H1 (cell line): ENCODE measurements at regions not wholly inside any gene's neighbourhood (a gene's known extent, or its start where the extent isn't known, plus 50 kb on each side); places are given as distances from the start of the nearest gene placed in this dataset.

Experiments used
- CTCF ChIA-PET: fragments of 300-600 bp; sonication (Branson Sonifier 250); formaldehyde crosslinking; loops from one replicate; lab custom pipeline; 2021; ENCODE audit not compliant: partially characterized antibody; lab: Charles Lee
- POLR2A ChIA-PET: fragments of 300-600 bp; sonication (Branson Sonifier 250); formaldehyde crosslinking; loops from one replicate; lab custom pipeline; 2021; ENCODE audit warnings: inconsistent platforms; ENCODE audit not compliant: partially characterized antibody; lab: Charles Lee
- DNase-seq, 2 experiments: peaks; one replicate each; pipeline versions ENCODE4 v3.0.0 to v3.0.0-alpha.2; 2010 to 2022; ENCODE audit warnings: low spot score in 2 of 2, low read depth in 1 of 2, mixed read lengths in 1 of 2
- FAIRE-seq: peaks from 2 replicates; lab custom pipeline; 2011; peaks lifted over from hg19 to GRCh38; lab: Jason Lieb, UNC
- H2AFZ ChIP-seq: 2 replicates; pipeline ENCODE4 v1.8.1; 2012; ENCODE audit warnings: low read length, inconsistent platforms
- H2AK5ac ChIP-seq: 2 replicates; pipeline ENCODE4 v1.6.1; 2013; ENCODE audit warnings: low read depth, low read length
- H2BK120ac ChIP-seq: replicated peaks from 2 replicates; pipeline ENCODE3; 2013; ENCODE audit warnings: low read depth, low read length, inconsistent platforms
- H2BK12ac ChIP-seq: 2 replicates; pipeline ENCODE4 v1.6.1; 2013; ENCODE audit warnings: low read depth, low read length
- H2BK15ac ChIP-seq: 2 replicates; pipeline ENCODE4 v1.6.1; 2013; ENCODE audit warnings: low read length
- H2BK20ac ChIP-seq: 2 replicates; pipeline ENCODE4 v1.6.1; 2013; ENCODE audit warnings: low read length
- H2BK5ac ChIP-seq: 2 replicates; pipeline ENCODE4 v1.6.1; 2013; ENCODE audit warnings: low read depth, low read length
- H3K14ac ChIP-seq: 2 replicates; pipeline ENCODE4 v1.6.1; 2013; ENCODE audit warnings: inconsistent platforms; ENCODE audit not compliant: insufficient read length
- H3K18ac ChIP-seq: 2 replicates; pipeline ENCODE4 v1.6.1; 2013; ENCODE audit warnings: low read length; ENCODE audit errors: extremely low read depth
- H3K23ac ChIP-seq: 2 replicates; pipeline ENCODE4 v1.6.1; 2013; ENCODE audit warnings: inconsistent platforms; ENCODE audit not compliant: insufficient read length
- H3K23me2 ChIP-seq: 2 replicates; pipeline ENCODE4 v1.6.1; 2013; ENCODE audit warnings: low read depth, low read length
- H3K27ac ChIP-seq: 2 replicates; pipeline ENCODE4 v1.6.1; 2011; ENCODE audit warnings: low read depth, low read length, inconsistent platforms
- H3K27me3 ChIP-seq, 4 experiments: replicated peaks in 1 of 4; 1 replicate in 1 of 4; 2 replicates in 3 of 4; pipeline versions ENCODE4 v1.6.1 to v1.8.1; 2011 to 2013; ENCODE audit warnings: low read length in 3 of 4, mild to moderate bottlenecking in 3 of 4, inconsistent platforms in 2 of 4, mixed read lengths in 2 of 4, moderate library complexity in 1 of 4; ENCODE audit not compliant: control insufficient read depth in 3 of 4, insufficient read depth in 3 of 4; ENCODE audit errors: extremely low read depth in 1 of 4
- H3K36me3 ChIP-seq, 4 experiments: 2 replicates each; pipeline versions ENCODE4 v1.6.1 to v1.8.1; 2011 to 2013; ENCODE audit warnings: mild to moderate bottlenecking in 4 of 4, low read length in 3 of 4, moderate library complexity in 2 of 4, control low read depth in 1 of 4, inconsistent platforms in 1 of 4; ENCODE audit not compliant: insufficient read depth in 4 of 4, control insufficient read depth in 2 of 4
- H3K4ac ChIP-seq: replicated peaks from 2 replicates; pipeline ENCODE3; 2013; ENCODE audit warnings: low read length, low read depth, mixed read lengths, inconsistent platforms; ENCODE audit not compliant: insufficient read length
- H3K4me1 ChIP-seq, 4 experiments: replicated peaks in 1 of 4; 1 replicate in 1 of 4; 2 replicates in 3 of 4; pipeline versions ENCODE4 v1.6.1 to v1.8.1; 2011 to 2013; ENCODE audit warnings: low read length in 3 of 4, inconsistent platforms in 2 of 4, mixed read lengths in 1 of 4; ENCODE audit not compliant: insufficient read depth in 4 of 4, control insufficient read depth in 3 of 4
- H3K4me2 ChIP-seq, 2 experiments: 2 replicates each; pipeline versions ENCODE4 v1.6.1 to v1.8.1; 2011 to 2013; ENCODE audit warnings: low read depth in 2 of 2, low read length in 2 of 2, control low read depth in 1 of 2, inconsistent platforms in 1 of 2, mild to moderate bottlenecking in 1 of 2; ENCODE audit not compliant: insufficient read depth in 1 of 2
- H3K4me3 ChIP-seq, 4 experiments: fragments of 200-600, 300-600 bp in 1 of 4; sonication (generic), shearing (Covaris generic), sonication (Bioruptor Twin) in 1 of 4; 2 replicates each; pipeline versions ENCODE4 v1.5.1 to v1.8.1; 2011 to 2016; ENCODE audit warnings: low read length in 4 of 4, low read depth in 3 of 4, control low read depth in 2 of 4, inconsistent platforms in 2 of 4, mild to moderate bottlenecking in 2 of 4, mixed read lengths in 1 of 4, moderate library complexity in 1 of 4; ENCODE audit not compliant: insufficient read depth in 2 of 4; ENCODE audit errors: extremely low read depth in 1 of 4
- H3K56ac ChIP-seq: replicated peaks from 2 replicates; pipeline ENCODE3; 2013; ENCODE audit warnings: low read depth, mild to moderate bottlenecking, mixed read lengths, low read length, inconsistent platforms; ENCODE audit not compliant: insufficient read length
- H3K79me1 ChIP-seq: 2 replicates; pipeline ENCODE4 v1.6.1; 2013; ENCODE audit warnings: low read depth, low read length, control low read depth
- H3K79me2 ChIP-seq, 2 experiments: 2 replicates each; pipeline versions ENCODE4 v1.6.1 to v1.8.1; 2012 to 2013; ENCODE audit warnings: low read length in 2 of 2, mild to moderate bottlenecking in 2 of 2, inconsistent platforms in 1 of 2; ENCODE audit not compliant: insufficient read depth in 2 of 2, control insufficient read depth in 1 of 2
- H3K9ac ChIP-seq, 4 experiments: replicated peaks in 1 of 4; 1 replicate in 1 of 4; 2 replicates in 3 of 4; pipeline versions ENCODE4 v1.6.1 to v1.8.1; 2011 to 2013; ENCODE audit warnings: low read depth in 3 of 4, low read length in 3 of 4, control low read depth in 2 of 4, mild to moderate bottlenecking in 2 of 4, moderate library complexity in 2 of 4, inconsistent platforms in 1 of 4; ENCODE audit errors: extremely low read depth in 1 of 4
- H3K9me3 ChIP-seq, 2 experiments: 2 replicates each; pipeline versions ENCODE4 v1.6.1 to v1.8.1; 2012 to 2013; ENCODE audit warnings: mild to moderate bottlenecking in 2 of 2, moderate library complexity in 2 of 2, control low read depth in 1 of 2, inconsistent platforms in 1 of 2, low read depth in 1 of 2, low read length in 1 of 2, mixed read lengths in 1 of 2; ENCODE audit not compliant: insufficient read depth in 2 of 2
- H4K20me1 ChIP-seq, 2 experiments: replicated peaks in 1 of 2; 2 replicates each; pipeline versions ENCODE3 to v1.8.1; 2011 to 2013; ENCODE audit warnings: inconsistent platforms in 2 of 2, low read length in 2 of 2, mild to moderate bottlenecking in 1 of 2; ENCODE audit not compliant: insufficient read depth in 2 of 2, control insufficient read depth in 1 of 2
- H4K5ac ChIP-seq: 2 replicates; pipeline ENCODE4 v1.6.1; 2013; ENCODE audit warnings: low read length, low read depth, mixed read lengths, inconsistent platforms; ENCODE audit not compliant: insufficient read length
- H4K8ac ChIP-seq: 2 replicates; pipeline ENCODE4 v1.8.0; 2013; ENCODE audit warnings: mild to moderate bottlenecking, moderate library complexity, low read length, inconsistent platforms; ENCODE audit not compliant: insufficient read depth; ENCODE audit errors: extremely low read depth
- H4K91ac ChIP-seq: replicated peaks from 2 replicates; pipeline ENCODE3; 2013; ENCODE audit warnings: low read length, mixed read lengths, inconsistent platforms; ENCODE audit not compliant: insufficient read length
- ATF3 ChIP-seq: IDR thresholded peaks from 2 replicates; pipeline ENCODE4 v1.6.1; 2011; ENCODE audit warnings: low read depth, mild to moderate bottlenecking, low read length; ENCODE audit not compliant: insufficient read depth
- BRCA1 ChIP-seq: IDR thresholded peaks from 2 replicates; pipeline ENCODE4 v1.6.1; 2012; ENCODE audit warnings: low read depth, low read length, improper control_type of control experiment
- CEBPB ChIP-seq: IDR thresholded peaks from 2 replicates; pipeline ENCODE4 v1.6.1; 2012; ENCODE audit warnings: low read depth, low read length
- CTBP2 ChIP-seq: IDR thresholded peaks from 2 replicates; pipeline ENCODE4 v1.7.0; 2011; ENCODE audit warnings: borderline replicate concordance, mild to moderate bottlenecking, moderate library complexity, mixed read lengths, low read length; ENCODE audit not compliant: insufficient read depth, insufficient read length
- GABPA ChIP-seq: IDR thresholded peaks from 2 replicates; pipeline ENCODE4 v1.6.1; 2011; ENCODE audit warnings: mild to moderate bottlenecking, low read length, moderate library complexity, borderline replicate concordance; ENCODE audit not compliant: insufficient read depth
- JUND ChIP-seq: IDR thresholded peaks from 2 replicates; pipeline ENCODE4 v1.6.1; 2011; ENCODE audit warnings: mild to moderate bottlenecking, improper control_type of control experiment, low read length
- MAX ChIP-seq: IDR thresholded peaks from 2 replicates; pipeline ENCODE4 v1.6.1; 2012; ENCODE audit warnings: inconsistent platforms
- NRF1 ChIP-seq: IDR thresholded peaks from 2 replicates; pipeline ENCODE4 v1.6.1; 2011; ENCODE audit warnings: mild to moderate bottlenecking, low read depth, low read length, improper control_type of control experiment
- RBBP5 ChIP-seq: IDR thresholded peaks from 2 replicates; pipeline ENCODE4 v1.7.1; 2012; ENCODE audit warnings: low read depth, mild to moderate bottlenecking, inconsistent platforms, low read length, moderate library complexity, borderline replicate concordance
- RXRA ChIP-seq: IDR thresholded peaks from 2 replicates; pipeline ENCODE4 v1.6.1; 2011; ENCODE audit warnings: low read depth, mild to moderate bottlenecking, low read length, moderate library complexity; ENCODE audit not compliant: insufficient read depth
- SIN3A ChIP-seq, 2 experiments: IDR thresholded peaks in 1 of 2; conservative IDR thresholded peaks in 1 of 2; 2 replicates each; pipeline ENCODE4 v1.6.1; 2011 to 2012; ENCODE audit warnings: low read length in 2 of 2, improper control_type of control experiment in 1 of 2, low read depth in 1 of 2, mild to moderate bottlenecking in 1 of 2
- SRF ChIP-seq: IDR thresholded peaks from 2 replicates; pipeline ENCODE4 v1.6.1; 2011; ENCODE audit warnings: mild to moderate bottlenecking, low read depth, low read length, moderate library complexity

- no peak overlapping the region for H3K4ac ChIP-seq
- no peaks in the 10 kb centered on the region for H3K9me3 ChIP-seq
- H4K91ac ChIP-seq = no peak overlapping the region
- no peak overlapping the region for H3K4me2 ChIP-seq
- TF ChIP-seq CTBP2 = no peak
- no peak for TF ChIP-seq SIN3A (conservative IDR thresholded peaks at IDR 0.05 in 1 of 2, IDR thresholded peaks at IDR 0.05 in 1 of 2; ENCODE audit: low read depth in 1 of 2, low read length in 2 of 2)
- no peak for TF ChIP-seq CEBPB
- no peak for TF ChIP-seq MAX
- TF ChIP-seq ATF3 = no peak
- TF ChIP-seq BRCA1 = no peak
- no peak for TF ChIP-seq GABPA
- no peak for TF ChIP-seq RXRA
- no peak for TF ChIP-seq NRF1
- no peak for TF ChIP-seq SRF
- no peak for TF ChIP-seq JUND
- TF ChIP-seq RBBP5 = no peak
- no peak overlapping the region for H3K14ac ChIP-seq
- no peak overlapping the region for H4K5ac ChIP-seq
- no peaks in the 10 kb centered on the region for H3K23me2 ChIP-seq
- no peak overlapping the region for H3K18ac ChIP-seq
- no peak overlapping the region for H3K4me3 ChIP-seq
- no peaks in the 10 kb centered on the region for H3K79me1 ChIP-seq
- POLR2A ChIA-PET = no interaction called here
- H3K27me3 ChIP-seq = no peaks in the 10 kb centered on the region
- no peak overlapping the region for H3K23ac ChIP-seq
- H3K27ac ChIP-seq = no peak overlapping the region
- H3K36me3 ChIP-seq = no peaks in the 10 kb centered on the region
- no peak overlapping the region for H3K56ac ChIP-seq
- no peak overlapping the region for H2BK20ac ChIP-seq
- no peak overlapping the region for H2BK15ac ChIP-seq
- no peak overlapping the region for H2BK120ac ChIP-seq
- CTCF ChIA-PET = interaction anchor here (1.1 kb wide), 1 partner anchor 13 kb away, joined by 5 read pairs; no protein-coding TSS in a partner anchor
- H2AK5ac ChIP-seq = no peak overlapping the region
- no peaks in the 10 kb centered on the region for H4K20me1 ChIP-seq
- no peaks in the 10 kb centered on the region for H3K4me1 ChIP-seq
- H2BK5ac ChIP-seq = no peak overlapping the region
- no peak for FAIRE-seq
- no peak for DNase-seq
- H4K8ac ChIP-seq = no peak overlapping the region
- H2AFZ ChIP-seq = no peak overlapping the region
- H3K9ac ChIP-seq = no peak overlapping the region
- no peaks in the 10 kb centered on the region for H3K79me2 ChIP-seq
- H2BK12ac ChIP-seq = no peak overlapping the region
These were observed 185.2 kb upstream of the STXBP5 start for GRCh38 chr6:147019001-147019400.
